AG10803 (cell line): ENCODE measurements at regions not wholly inside any gene's neighbourhood (a gene's known extent, or its start where the extent isn't known, plus 50 kb on each side); places are given as distances from the start of the nearest gene placed in this dataset.

Experiments used
- DNase-seq: peaks from one replicate; pipeline ENCODE4 v3.0.0; 2010; ENCODE audit warnings: low read depth
- H3K4me3 ChIP-seq: 2 replicates; pipeline ENCODE4 v1.5.1; 2011; ENCODE audit warnings: mild to moderate bottlenecking, low read length, control low read depth
- TF ChIP-seq, protein P1 (sequence below): conservative IDR thresholded peaks from 2 replicates; pipeline ENCODE4 v1.5.1; 2011; ENCODE audit warnings: mild to moderate bottlenecking, low read length, control low read depth, inconsistent platforms

DNA sequence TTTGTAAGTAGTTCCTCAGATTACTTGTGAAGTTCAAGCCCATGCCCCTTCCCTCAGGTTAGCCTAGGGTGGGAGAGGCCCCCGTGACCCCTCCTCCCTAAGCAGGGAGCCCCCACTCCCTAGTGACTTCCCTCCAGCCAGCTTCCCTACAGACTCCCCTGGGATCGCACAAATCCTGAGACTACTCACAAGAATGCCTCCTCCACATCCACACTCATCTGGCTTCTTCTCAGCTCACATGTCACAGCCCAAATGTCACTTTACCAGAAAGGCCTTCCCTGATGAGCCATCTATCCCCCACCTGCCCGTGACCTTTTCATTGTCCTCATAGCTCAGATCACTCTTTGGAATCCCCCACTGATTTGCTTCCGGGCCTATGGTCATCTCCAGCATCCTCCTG, 96.7 kb upstream of the ARAP3 start:
- TF ChIP-seq, protein P1, sequence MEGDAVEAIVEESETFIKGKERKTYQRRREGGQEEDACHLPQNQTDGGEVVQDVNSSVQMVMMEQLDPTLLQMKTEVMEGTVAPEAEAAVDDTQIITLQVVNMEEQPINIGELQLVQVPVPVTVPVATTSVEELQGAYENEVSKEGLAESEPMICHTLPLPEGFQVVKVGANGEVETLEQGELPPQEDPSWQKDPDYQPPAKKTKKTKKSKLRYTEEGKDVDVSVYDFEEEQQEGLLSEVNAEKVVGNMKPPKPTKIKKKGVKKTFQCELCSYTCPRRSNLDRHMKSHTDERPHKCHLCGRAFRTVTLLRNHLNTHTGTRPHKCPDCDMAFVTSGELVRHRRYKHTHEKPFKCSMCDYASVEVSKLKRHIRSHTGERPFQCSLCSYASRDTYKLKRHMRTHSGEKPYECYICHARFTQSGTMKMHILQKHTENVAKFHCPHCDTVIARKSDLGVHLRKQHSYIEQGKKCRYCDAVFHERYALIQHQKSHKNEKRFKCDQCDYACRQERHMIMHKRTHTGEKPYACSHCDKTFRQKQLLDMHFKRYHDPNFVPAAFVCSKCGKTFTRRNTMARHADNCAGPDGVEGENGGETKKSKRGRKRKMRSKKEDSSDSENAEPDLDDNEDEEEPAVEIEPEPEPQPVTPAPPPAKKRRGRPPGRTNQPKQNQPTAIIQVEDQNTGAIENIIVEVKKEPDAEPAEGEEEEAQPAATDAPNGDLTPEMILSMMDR = no peak
- no peak overlapping the region for H3K4me3 ChIP-seq
- peak; percentile 9 for DNase-seq

GRCh38 chr5:141778206-141778605, 96.2 kb upstream of the ARAP3 start:
- TF ChIP-seq, protein P1 = no peak
- H3K4me3 ChIP-seq = no peak overlapping the region
- peak; percentile 81 for DNase-seq

DNA sequence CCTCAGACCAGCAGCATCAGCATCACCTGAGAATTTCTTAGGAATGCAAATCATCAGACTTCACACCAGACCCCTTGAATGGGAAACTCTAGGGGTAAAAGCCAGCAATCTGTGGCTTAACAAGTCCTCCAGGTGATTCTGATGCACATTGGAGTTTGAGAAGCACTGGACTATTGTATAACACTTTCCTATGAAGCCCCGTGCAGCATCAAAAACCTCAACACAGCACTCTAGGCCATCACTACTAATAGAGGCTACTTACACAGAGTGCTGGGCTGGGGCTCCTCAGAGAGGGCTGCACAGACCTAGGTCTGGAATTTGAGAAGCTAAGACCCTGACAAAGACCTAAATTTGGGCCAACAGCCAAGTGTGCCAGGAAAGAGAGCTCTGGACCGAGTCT, 95.7 kb upstream of the ARAP3 start:
- DNase-seq = no peak
- TF ChIP-seq, protein P1 = no peak
- no peak overlapping the region for H3K4me3 ChIP-seq

DNA sequence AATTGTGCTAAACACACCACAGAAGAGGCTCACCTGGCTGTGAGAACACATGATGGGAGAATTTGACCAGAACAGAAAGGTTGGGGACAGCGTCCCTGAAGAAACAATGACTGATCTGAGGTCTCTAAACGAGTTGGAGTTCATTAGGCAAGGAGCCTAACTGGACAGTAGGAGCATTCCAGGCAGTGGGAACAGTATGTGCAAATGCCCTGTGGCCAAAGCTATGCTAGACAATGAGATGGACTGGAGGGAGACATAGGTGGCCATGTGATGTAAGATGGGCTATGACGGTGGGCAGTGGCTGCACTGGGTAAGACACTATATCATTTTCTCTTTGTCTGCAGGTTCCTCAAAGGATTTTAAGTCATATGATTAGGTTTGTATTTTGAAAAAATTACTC, 95.1 kb upstream of the ARAP3 start:
- TF ChIP-seq, protein P1 = no peak
- H3K4me3 ChIP-seq = no peak overlapping the region
- DNase-seq = no peak

DNA sequence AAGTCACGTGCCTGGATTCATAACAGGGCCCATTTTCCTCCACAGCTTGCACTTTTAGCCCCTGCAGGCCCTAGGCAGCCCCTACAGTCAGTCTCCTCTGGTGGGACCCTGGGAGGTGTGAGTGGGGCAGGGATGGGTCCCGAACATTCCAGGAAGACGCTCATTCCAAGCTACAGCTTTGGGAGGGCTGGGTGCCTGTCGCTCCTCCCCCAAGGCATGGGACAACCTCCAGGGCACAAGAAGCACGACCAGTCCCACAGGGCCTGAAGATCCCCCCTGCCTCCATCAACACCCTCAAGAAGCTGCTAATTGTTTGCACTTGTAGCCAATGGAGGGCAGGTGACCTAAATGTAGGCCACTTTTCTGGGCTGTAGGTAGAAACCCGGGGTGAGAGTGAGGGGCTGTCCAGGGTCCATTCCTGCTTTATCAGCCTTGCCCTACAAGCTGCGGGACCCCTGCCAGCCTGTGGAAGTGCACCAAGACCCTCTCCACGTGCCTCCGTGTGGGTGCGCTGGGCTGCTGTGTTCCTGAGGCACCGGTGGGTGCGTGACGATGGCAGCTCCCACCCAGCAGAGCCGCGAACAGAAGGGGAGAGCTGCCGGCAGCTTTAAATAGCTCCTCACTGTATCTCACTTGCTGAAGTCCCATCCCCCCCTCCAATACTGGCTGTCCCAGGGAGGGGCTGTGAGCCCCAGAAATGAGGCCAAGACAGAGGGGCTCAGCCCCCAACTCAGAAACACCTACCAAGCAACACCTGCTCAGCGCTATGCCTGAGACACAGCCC, 91.9 kb upstream of the ARAP3 start:
- no peak for DNase-seq
- TF ChIP-seq, protein P1 = no peak
- H3K4me3 ChIP-seq = no peak overlapping the region

DNA sequence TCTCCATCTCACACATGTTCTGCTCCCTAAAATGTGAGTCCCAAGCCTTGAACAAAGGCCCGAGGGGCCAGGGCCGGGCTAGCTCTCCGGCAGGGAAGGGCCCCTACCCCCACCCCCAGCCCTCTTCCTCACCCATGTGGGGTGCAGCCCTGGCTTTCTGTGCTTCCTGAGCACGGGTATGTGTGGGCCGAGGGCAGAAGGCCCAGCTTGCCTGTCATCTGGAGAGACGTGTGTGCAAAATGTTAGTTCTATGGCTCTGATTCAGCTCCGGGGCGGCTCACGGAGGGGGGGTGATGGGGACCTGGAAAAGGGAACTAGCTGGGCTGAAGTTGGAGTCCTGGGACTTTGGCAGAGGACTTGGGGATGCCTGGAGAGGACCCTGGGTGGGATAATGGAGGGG, 90.3 kb upstream of the ARAP3 start:
- peak; percentile 11 for DNase-seq
- TF ChIP-seq, protein P1 = no peak
- H3K4me3 ChIP-seq = no peak overlapping the region

DNA sequence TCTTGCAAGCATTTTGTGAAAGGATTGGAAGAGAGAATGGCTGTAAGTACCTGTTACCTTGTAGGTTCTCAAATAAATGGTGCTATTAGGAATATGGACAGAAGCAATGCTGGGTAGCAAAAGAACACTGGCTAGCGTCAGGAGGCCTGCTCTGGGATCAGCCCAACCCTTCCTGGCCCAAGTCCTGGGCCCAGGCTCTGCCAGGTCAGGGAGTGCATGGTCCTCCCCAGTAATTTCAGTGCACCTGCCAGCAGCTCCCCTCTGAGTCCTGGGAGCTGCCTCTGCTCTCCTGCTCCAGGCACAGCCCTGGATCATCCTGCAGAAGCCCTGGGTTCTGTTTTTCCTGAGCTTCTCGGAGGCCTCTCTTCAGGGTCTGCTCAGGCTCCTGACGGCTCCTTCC, 89.5 kb upstream of the ARAP3 start:
- H3K4me3 ChIP-seq = no peak overlapping the region
- DNase-seq = no peak
- TF ChIP-seq, protein P1 = no peak
